ENCODE measurements at regions not wholly inside any gene's neighbourhood (a gene's known extent, or its start where the extent isn't known, plus 50 kb on each side); places are given as distances from the start of the nearest gene placed in this dataset.

- no peak for TF ChIP-seq EP300 (IDR thresholded peaks at IDR 0.05; ENCODE audit: borderline replicate concordance)
- no peak for TF ChIP-seq YY1 (IDR thresholded peaks at IDR 0.05; ENCODE audit: low read depth)
- no peak for TF ChIP-seq ZBTB7A (IDR thresholded peaks at IDR 0.05; ENCODE audit: low read depth)
- no peak for TF ChIP-seq MAX (IDR thresholded peaks at IDR 0.05)
- no peak for TF ChIP-seq CEBPB (IDR thresholded peaks at IDR 0.05)
- no peak for TF ChIP-seq CREB1 (IDR thresholded peaks at IDR 0.05; ENCODE audit: low read depth)
- TF ChIP-seq EGR1 (IDR thresholded peaks at IDR 0.05) = no peak
- no peak for TF ChIP-seq TAF1 (IDR thresholded peaks at IDR 0.05; ENCODE audit: low read depth)
- TF ChIP-seq TCF12 (IDR thresholded peaks at IDR 0.05; ENCODE audit: low read depth) = no peak
- TF ChIP-seq REST (IDR thresholded peaks at IDR 0.05; ENCODE audit: low read depth) = no peak
- TF ChIP-seq USF1 (IDR thresholded peaks at IDR 0.05) = no peak
- no peak for TF ChIP-seq FOXM1 (IDR thresholded peaks at IDR 0.05; ENCODE audit: borderline replicate concordance, low read depth)
- no peak for TF ChIP-seq RAD21 (IDR thresholded peaks at IDR 0.05; ENCODE audit: low read depth)
- TF ChIP-seq TEAD4 (IDR thresholded peaks at IDR 0.05) = no peak
- no peak for TF ChIP-seq NFIC (IDR thresholded peaks at IDR 0.05)
Observed at GRCh38 chr12:24603371-24603770, 345.5 kb downstream of the BCAT1 start.

- no peak for TF ChIP-seq EP300 (IDR thresholded peaks at IDR 0.05; ENCODE audit: borderline replicate concordance)
- TF ChIP-seq TCF12 (IDR thresholded peaks at IDR 0.05; ENCODE audit: low read depth) = no peak
- no peak for TF ChIP-seq CREB1 (IDR thresholded peaks at IDR 0.05; ENCODE audit: low read depth)
- no peak for TF ChIP-seq FOXM1 (IDR thresholded peaks at IDR 0.05; ENCODE audit: borderline replicate concordance, low read depth)
- TF ChIP-seq TEAD4 (IDR thresholded peaks at IDR 0.05) = no peak
- TF ChIP-seq USF1 (IDR thresholded peaks at IDR 0.05) = no peak
Observed at GRCh38 chr12:24600996-24601395, 347.9 kb downstream of the BCAT1 start.

GRCh38 chr12:24600551-24600950 is 348.4 kb downstream of the BCAT1 start:
- TF ChIP-seq TAF1 (IDR thresholded peaks at IDR 0.05; ENCODE audit: low read depth) (no peak), EP300 (IDR thresholded peaks at IDR 0.05; ENCODE audit: borderline replicate concordance) (no peak), RAD21 (IDR thresholded peaks at IDR 0.05; ENCODE audit: low read depth) (no peak), REST (IDR thresholded peaks at IDR 0.05; ENCODE audit: low read depth) (no peak), TEAD4 (IDR thresholded peaks at IDR 0.05) (no peak), ZBTB7A (IDR thresholded peaks at IDR 0.05; ENCODE audit: low read depth) (no peak), EGR1 (IDR thresholded peaks at IDR 0.05) (no peak), CEBPB (IDR thresholded peaks at IDR 0.05) (no peak), CREB1 (IDR thresholded peaks at IDR 0.05; ENCODE audit: low read depth) (no peak), YY1 (IDR thresholded peaks at IDR 0.05; ENCODE audit: low read depth) (no peak), NFIC (IDR thresholded peaks at IDR 0.05) (no peak)

GRCh38 chr12:24599736-24600135 is 349.2 kb downstream of the BCAT1 start:
- no peak for TF ChIP-seq USF1 (IDR thresholded peaks at IDR 0.05)
- no peak for TF ChIP-seq FOXM1 (IDR thresholded peaks at IDR 0.05; ENCODE audit: borderline replicate concordance, low read depth)
- TF ChIP-seq MAX (IDR thresholded peaks at IDR 0.05) = no peak
- no peak for TF ChIP-seq CEBPB (IDR thresholded peaks at IDR 0.05)
- TF ChIP-seq EGR1 (IDR thresholded peaks at IDR 0.05) = no peak
- TF ChIP-seq TAF1 (IDR thresholded peaks at IDR 0.05; ENCODE audit: low read depth) = no peak
- no peak for TF ChIP-seq TCF12 (IDR thresholded peaks at IDR 0.05; ENCODE audit: low read depth)
- no peak for TF ChIP-seq REST (IDR thresholded peaks at IDR 0.05; ENCODE audit: low read depth)
- no peak for TF ChIP-seq RAD21 (IDR thresholded peaks at IDR 0.05; ENCODE audit: low read depth)
- no peak for TF ChIP-seq ZBTB7A (IDR thresholded peaks at IDR 0.05; ENCODE audit: low read depth)
- no peak for TF ChIP-seq YY1 (IDR thresholded peaks at IDR 0.05; ENCODE audit: low read depth)
- no peak for TF ChIP-seq TEAD4 (IDR thresholded peaks at IDR 0.05)
- no peak for TF ChIP-seq CREB1 (IDR thresholded peaks at IDR 0.05; ENCODE audit: low read depth)
- TF ChIP-seq NFIC (IDR thresholded peaks at IDR 0.05) = no peak

Measured in Ishikawa (cell line).